ENCODE measurements at regions not wholly inside any gene's neighbourhood (a gene's known extent, or its start where the extent isn't known, plus 50 kb on each side); places are given as distances from the start of the nearest gene placed in this dataset.

DNA sequence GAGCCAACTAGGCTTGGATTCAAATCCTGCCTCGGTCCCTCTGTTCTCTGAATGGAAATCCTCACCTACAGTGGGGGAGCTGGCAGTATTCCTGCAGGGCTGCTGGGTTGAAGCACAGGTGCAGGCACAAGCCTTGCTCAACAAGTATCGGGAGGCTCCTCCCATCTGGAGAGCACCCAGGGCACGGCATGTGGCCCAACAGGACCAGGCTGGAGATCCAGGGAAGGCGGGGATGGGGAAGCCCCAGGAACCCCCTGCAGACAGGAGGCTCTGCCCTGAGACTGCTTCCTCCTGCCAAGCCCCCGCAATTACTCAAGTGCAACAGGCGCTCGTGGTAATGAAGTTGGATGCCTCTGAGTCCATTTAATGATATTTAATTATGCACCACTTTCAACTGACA lies 128.0 kb upstream of the VSTM2B start:
- ATAC-seq, result no peak
- BruUV-seq (replicated peaks), result no TSS peak

DNA sequence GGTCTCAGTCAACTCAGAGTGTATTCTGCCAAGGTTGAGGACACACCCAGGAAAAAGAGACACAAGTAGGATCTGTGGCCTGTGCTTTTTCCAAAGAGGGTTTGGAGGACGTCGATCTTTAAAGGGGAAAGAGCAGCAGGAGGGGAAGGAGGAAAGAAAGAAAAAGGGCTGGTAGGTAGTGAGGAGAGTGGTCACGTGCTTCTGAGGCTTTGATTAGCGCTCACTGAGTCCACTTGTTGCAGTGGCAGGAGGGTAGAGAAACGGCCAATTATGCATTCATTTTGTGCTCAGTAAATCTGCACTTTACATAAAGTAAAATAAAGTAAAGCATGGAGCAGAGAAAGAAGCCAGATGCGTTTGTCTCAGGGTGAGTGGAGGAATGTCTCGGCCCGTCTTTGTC lies 126.0 kb upstream of the VSTM2B start:
- Histone ChIP-seq H3K4me3 (replicated peaks in 1 of 2; ENCODE audit: low read depth in 1 of 2, low read length in 2 of 2) (no peak overlapping the region), H3K9ac (ENCODE audit: low read length) (no peak overlapping the region), H3K36me3 (ENCODE audit: control insufficient read depth in 1 of 2, insufficient read depth in 2 of 2, low read length in 2 of 2) (no peaks in the 10 kb centered on the region), H3K27ac (ENCODE audit: low read depth, low read length) (no peak overlapping the region), H3K79me2 (ENCODE audit: insufficient read depth, low read length) (no peaks in the 10 kb centered on the region), H3K4me1 (ENCODE audit: control insufficient read depth in 1 of 2, insufficient read depth in 2 of 2, low read length in 2 of 2) (no peaks in the 10 kb centered on the region), H3K4me2 (ENCODE audit: low read length) (no peak overlapping the region), H4K20me1 (ENCODE audit: insufficient read depth) (no peaks in the 10 kb centered on the region), H3K9me2 (ENCODE audit: insufficient read depth) (no peaks in the 10 kb centered on the region), H3K27me3 (ENCODE audit: insufficient read depth, low read length) (peaks cover 29% of the 10 kb centered on the region), H3K9me3 (ENCODE audit: control insufficient read depth in 1 of 2, insufficient read depth in 1 of 2, low read depth in 1 of 2, low read length in 2 of 2) (no peaks in the 10 kb centered on the region), H2AFZ (ENCODE audit: low read depth, low read length, poor library complexity, severe bottlenecking) (no peak overlapping the region)
- DNase-seq (ENCODE audit: low read depth, low spot score) (no peak), ATAC-seq (no peak)
- POLR2A ChIA-PET, result no interaction called here
- TF ChIP-seq YY1 (IDR thresholded peaks at IDR 0.05; ENCODE audit: extremely low read depth, insufficient replicate concordance, low read depth, low read length), result no peak
- TF ChIP-seq, protein P1, sequence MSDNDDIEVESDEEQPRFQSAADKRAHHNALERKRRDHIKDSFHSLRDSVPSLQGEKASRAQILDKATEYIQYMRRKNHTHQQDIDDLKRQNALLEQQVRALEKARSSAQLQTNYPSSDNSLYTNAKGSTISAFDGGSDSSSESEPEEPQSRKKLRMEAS (IDR thresholded peaks at IDR 0.05), result no peak
- TF ChIP-seq ZNF274 (IDR thresholded peaks at IDR 0.05; ENCODE audit: low read depth, low read length), result no peak
- TF ChIP-seq ZFX (IDR thresholded peaks at IDR 0.05), result no peak
- TF ChIP-seq CEBPB (IDR thresholded peaks at IDR 0.05; ENCODE audit: low read depth), result no peak
- TF ChIP-seq, protein P2, sequence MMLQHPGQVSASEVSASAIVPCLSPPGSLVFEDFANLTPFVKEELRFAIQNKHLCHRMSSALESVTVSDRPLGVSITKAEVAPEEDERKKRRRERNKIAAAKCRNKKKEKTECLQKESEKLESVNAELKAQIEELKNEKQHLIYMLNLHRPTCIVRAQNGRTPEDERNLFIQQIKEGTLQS (IDR thresholded peaks at IDR 0.05), result no peak
- TF ChIP-seq CBX3 (IDR thresholded peaks at IDR 0.05; ENCODE audit: low read depth), result no peak
- intact Hi-C loops (cut with micrococcal nuclease), result no loop called here
- RAD21 ChIA-PET (ENCODE audit: low non-redundant PET in 1 of 2, low total read pairs in 2 of 2, uncharacterized antibody in 2 of 2, unreplicated experiment in 2 of 2), result no interaction called here
- BruUV-seq (replicated peaks), result no TSS peak
- CTCF ChIA-PET, result no interaction called here

More for the DNA sequence above, 128.0 kb upstream of the VSTM2B start:
- Histone ChIP-seq H3K27ac (ENCODE audit: low read depth, low read length) (no peak overlapping the region), H3K9ac (ENCODE audit: low read length) (no peak overlapping the region), H3K9me3 (ENCODE audit: control insufficient read depth in 1 of 2, insufficient read depth in 1 of 2, low read depth in 1 of 2, low read length in 2 of 2) (no peaks in the 10 kb centered on the region), H4K20me1 (ENCODE audit: insufficient read depth) (no peaks in the 10 kb centered on the region), H3K27me3 (ENCODE audit: insufficient read depth, low read length) (peaks cover 29% of the 10 kb centered on the region), H3K79me2 (ENCODE audit: insufficient read depth, low read length) (no peaks in the 10 kb centered on the region), H3K4me1 (ENCODE audit: control insufficient read depth in 1 of 2, insufficient read depth in 2 of 2, low read length in 2 of 2) (no peaks in the 10 kb centered on the region), H2AFZ (ENCODE audit: low read depth, low read length, poor library complexity, severe bottlenecking) (no peak overlapping the region), H3K4me3 (replicated peaks in 1 of 2; ENCODE audit: low read depth in 1 of 2, low read length in 2 of 2) (no peak overlapping the region), H3K9me2 (ENCODE audit: insufficient read depth) (no peaks in the 10 kb centered on the region), H3K36me3 (ENCODE audit: control insufficient read depth in 1 of 2, insufficient read depth in 2 of 2, low read length in 2 of 2) (no peaks in the 10 kb centered on the region), H3K4me2 (ENCODE audit: low read length) (no peak overlapping the region)
- no peak for TF ChIP-seq POLR2A (IDR thresholded peaks at IDR 0.05; ENCODE audit: borderline replicate concordance, extremely low read depth, insufficient read depth, insufficient read length)
- TF ChIP-seq SIN3A (IDR thresholded peaks at IDR 0.05; ENCODE audit: low read depth), result no peak
- no peak for TF ChIP-seq CBX3 (IDR thresholded peaks at IDR 0.05; ENCODE audit: low read depth)
- TF ChIP-seq TCF7L2 (IDR thresholded peaks at IDR 0.05; ENCODE audit: borderline replicate concordance, extremely low read depth, insufficient read depth, insufficient read length), result no peak
- TF ChIP-seq EZH2phosphoT487 (IDR thresholded peaks at IDR 0.05; ENCODE audit: borderline replicate concordance), result no peak
- TF ChIP-seq SRF (IDR thresholded peaks at IDR 0.05; ENCODE audit: low read depth), result no peak
- no peak for TF ChIP-seq CEBPB (IDR thresholded peaks at IDR 0.05; ENCODE audit: low read depth)
- TF ChIP-seq, protein P3, sequence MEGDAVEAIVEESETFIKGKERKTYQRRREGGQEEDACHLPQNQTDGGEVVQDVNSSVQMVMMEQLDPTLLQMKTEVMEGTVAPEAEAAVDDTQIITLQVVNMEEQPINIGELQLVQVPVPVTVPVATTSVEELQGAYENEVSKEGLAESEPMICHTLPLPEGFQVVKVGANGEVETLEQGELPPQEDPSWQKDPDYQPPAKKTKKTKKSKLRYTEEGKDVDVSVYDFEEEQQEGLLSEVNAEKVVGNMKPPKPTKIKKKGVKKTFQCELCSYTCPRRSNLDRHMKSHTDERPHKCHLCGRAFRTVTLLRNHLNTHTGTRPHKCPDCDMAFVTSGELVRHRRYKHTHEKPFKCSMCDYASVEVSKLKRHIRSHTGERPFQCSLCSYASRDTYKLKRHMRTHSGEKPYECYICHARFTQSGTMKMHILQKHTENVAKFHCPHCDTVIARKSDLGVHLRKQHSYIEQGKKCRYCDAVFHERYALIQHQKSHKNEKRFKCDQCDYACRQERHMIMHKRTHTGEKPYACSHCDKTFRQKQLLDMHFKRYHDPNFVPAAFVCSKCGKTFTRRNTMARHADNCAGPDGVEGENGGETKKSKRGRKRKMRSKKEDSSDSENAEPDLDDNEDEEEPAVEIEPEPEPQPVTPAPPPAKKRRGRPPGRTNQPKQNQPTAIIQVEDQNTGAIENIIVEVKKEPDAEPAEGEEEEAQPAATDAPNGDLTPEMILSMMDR (IDR thresholded peaks at IDR 0.05 in 2 of 3, conservative IDR thresholded peaks at IDR 0.05 in 1 of 3; ENCODE audit: borderline replicate concordance in 1 of 3, insufficient read depth in 1 of 3, low read depth in 2 of 3, low read length in 2 of 3), result no peak
- no peak for TF ChIP-seq ZFX (IDR thresholded peaks at IDR 0.05)
- no peak for TF ChIP-seq FOSL1 (IDR thresholded peaks at IDR 0.05; ENCODE audit: low read depth)
- TF ChIP-seq POLR2AphosphoS5 (IDR thresholded peaks at IDR 0.05; ENCODE audit: low read depth, low read length), result no peak
- intact Hi-C loops (cut with micrococcal nuclease), result no loop called here
- RAD21 ChIA-PET (ENCODE audit: low non-redundant PET in 1 of 2, low total read pairs in 2 of 2, uncharacterized antibody in 2 of 2, unreplicated experiment in 2 of 2), result no interaction called here
- no peak for DNase-seq (ENCODE audit: low read depth, low spot score)
- POLR2A ChIA-PET, result no interaction called here
- CTCF ChIA-PET, result no interaction called here
